ENCODE measurements at regions not wholly inside any gene's neighbourhood (a gene's known extent, or its start where the extent isn't known, plus 50 kb on each side); places are given as distances from the start of the nearest gene placed in this dataset.

DNA sequence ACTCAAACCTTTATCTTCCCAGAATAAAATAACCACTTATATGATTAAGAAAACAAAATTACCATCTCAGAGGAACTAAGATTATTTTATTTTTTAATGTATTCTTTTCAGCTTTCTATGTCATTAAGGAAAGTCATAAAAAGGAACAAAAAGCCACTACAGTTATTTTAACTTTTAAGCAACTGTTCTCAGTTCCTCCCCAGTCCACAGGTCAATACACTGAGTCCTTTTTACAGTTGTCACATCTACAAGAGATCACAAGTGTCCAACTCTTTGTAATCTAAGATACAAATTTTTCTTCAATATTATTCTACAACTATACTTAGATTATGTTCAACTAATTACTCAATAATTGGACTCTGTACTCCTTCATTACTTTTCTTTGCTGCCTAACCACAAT is 782.8 kb upstream of the ACO1 start:
- DNase-seq (no peak), ATAC-seq (no peak)
- Histone ChIP-seq H3K4me1 (no peaks in the 10 kb centered on the region), H3K4me3 (no peak overlapping the region), H3K27ac (no peak overlapping the region), H3K36me3 (no peaks in the 10 kb centered on the region), H3K27me3 (no peaks in the 10 kb centered on the region), H3K9me3 (no peaks in the 10 kb centered on the region)
- intact Hi-C loops (cut with DNase I) = loop anchor here in 1 of 10 donors (5.0 kb wide), 1 partner anchor 49 kb away; no protein-coding TSS in a partner anchor
- no peak for TF ChIP-seq POLR2A (IDR thresholded peaks at IDR 0.05)
- TF ChIP-seq, protein P1, sequence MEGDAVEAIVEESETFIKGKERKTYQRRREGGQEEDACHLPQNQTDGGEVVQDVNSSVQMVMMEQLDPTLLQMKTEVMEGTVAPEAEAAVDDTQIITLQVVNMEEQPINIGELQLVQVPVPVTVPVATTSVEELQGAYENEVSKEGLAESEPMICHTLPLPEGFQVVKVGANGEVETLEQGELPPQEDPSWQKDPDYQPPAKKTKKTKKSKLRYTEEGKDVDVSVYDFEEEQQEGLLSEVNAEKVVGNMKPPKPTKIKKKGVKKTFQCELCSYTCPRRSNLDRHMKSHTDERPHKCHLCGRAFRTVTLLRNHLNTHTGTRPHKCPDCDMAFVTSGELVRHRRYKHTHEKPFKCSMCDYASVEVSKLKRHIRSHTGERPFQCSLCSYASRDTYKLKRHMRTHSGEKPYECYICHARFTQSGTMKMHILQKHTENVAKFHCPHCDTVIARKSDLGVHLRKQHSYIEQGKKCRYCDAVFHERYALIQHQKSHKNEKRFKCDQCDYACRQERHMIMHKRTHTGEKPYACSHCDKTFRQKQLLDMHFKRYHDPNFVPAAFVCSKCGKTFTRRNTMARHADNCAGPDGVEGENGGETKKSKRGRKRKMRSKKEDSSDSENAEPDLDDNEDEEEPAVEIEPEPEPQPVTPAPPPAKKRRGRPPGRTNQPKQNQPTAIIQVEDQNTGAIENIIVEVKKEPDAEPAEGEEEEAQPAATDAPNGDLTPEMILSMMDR (IDR thresholded peaks at IDR 0.05) = no peak

DNA sequence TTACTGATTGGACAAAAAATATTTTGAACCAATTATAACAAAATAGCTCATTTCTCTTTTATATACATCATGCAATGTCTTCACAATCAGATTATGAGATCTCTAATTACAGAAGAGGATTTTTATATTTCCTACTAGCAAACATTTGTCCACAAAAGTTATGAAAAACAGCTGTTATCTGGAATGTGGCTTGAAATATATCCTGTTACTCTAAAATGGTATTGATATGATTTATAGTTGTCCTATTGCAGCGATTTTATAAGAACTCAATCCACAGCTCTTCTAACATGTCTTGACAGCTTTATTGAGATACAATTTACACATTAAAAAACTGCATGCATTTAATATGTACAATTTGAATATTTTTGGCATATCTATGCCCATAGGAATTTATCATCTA is 779.9 kb upstream of the ACO1 start:
- DNase-seq = no peak
- Histone ChIP-seq H3K4me3 (no peak overlapping the region), H3K9me3 (no peaks in the 10 kb centered on the region), H3K36me3 (no peaks in the 10 kb centered on the region), H3K27ac (no peak overlapping the region), H3K27me3 (no peaks in the 10 kb centered on the region), H3K4me1 (no peaks in the 10 kb centered on the region)
- 77 to 84% (median 78%) methylated on average over 1 of the region's 1 CpG for WGBS, 4 donors
- intact Hi-C loops (cut with DNase I) = loop anchor here in 1 of 10 donors (5.0 kb wide), 1 partner anchor 52 kb away; no protein-coding TSS in a partner anchor
- no peak for ATAC-seq
- TF ChIP-seq, protein P1 (IDR thresholded peaks at IDR 0.05) = no peak
- TF ChIP-seq POLR2A (IDR thresholded peaks at IDR 0.05) = no peak

DNA sequence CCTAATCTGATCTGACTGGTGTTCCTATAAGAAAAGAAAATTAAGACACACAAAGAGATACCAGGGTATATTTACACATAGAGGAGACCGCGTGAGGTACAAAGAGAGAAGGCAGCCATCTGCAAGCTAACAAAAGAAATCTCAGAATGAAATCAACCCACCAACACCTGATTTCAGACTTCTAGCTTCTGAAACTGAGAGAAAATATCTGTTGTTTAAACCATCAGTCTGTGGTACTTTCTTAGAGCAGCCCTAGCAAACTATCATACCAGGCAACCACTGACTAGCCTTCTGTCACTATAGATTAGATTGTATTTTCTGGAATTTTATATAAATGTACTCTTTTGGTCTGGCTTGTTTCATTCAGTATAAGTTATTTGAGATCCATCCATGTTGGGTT is 779.3 kb upstream of the ACO1 start:
- WGBS, 4 donors = 96 to 100% (median 98%) methylated on average over 2 of the region's 2 CpGs
- no peak for TF ChIP-seq POLR2A (IDR thresholded peaks at IDR 0.05)
- TF ChIP-seq, protein P1 (IDR thresholded peaks at IDR 0.05) = no peak
- ATAC-seq = no peak
- H3K36me3 ChIP-seq = no peaks in the 10 kb centered on the region
- no peak overlapping the region for H3K4me3 ChIP-seq
- no peaks in the 10 kb centered on the region for H3K9me3 ChIP-seq
- H3K27ac ChIP-seq = no peak overlapping the region
- no peaks in the 10 kb centered on the region for H3K4me1 ChIP-seq
- no peaks in the 10 kb centered on the region for H3K27me3 ChIP-seq
- intact Hi-C loops (cut with DNase I) = no loop called here
- DNase-seq = no peak

GRCh38 chr9:31606678-31607077 is 777.8 kb upstream of the ACO1 start:
- Histone ChIP-seq H3K27me3 (no peaks in the 10 kb centered on the region), H3K36me3 (no peaks in the 10 kb centered on the region), H3K4me3 (no peak overlapping the region), H3K27ac (no peak overlapping the region), H3K9me3 (no peaks in the 10 kb centered on the region), H3K4me1 (no peaks in the 10 kb centered on the region)
- DNase-seq (no peak), ATAC-seq (no peak)
- 73 to 81% (median 80%) methylated on average over 1 of the region's 1 CpG for WGBS, 4 donors
- intact Hi-C loops (cut with DNase I) = no loop called here
- no peak for TF ChIP-seq POLR2A (IDR thresholded peaks at IDR 0.05)
- TF ChIP-seq, protein P1 (IDR thresholded peaks at IDR 0.05) = no peak
